Heart left ventricle (tissue), 13 donors: ENCODE measurements at regions not wholly inside any gene's neighbourhood (a gene's known extent, or its start where the extent isn't known, plus 50 kb on each side); places are given as distances from the start of the nearest gene placed in this dataset.

Source experiments
- CTCF ChIP-seq, 12 donors: fragments of 200-600 bp; sonication (generic) in 4 of 12; IDR thresholded peaks; one replicate each; pipeline versions ENCODE4 v1.5.0 to v1.8.0; 2018 to 2022; ENCODE audit warnings: antibody characterized with exemption in 12 of 12, mild to moderate bottlenecking in 5 of 12
- POLR2A ChIP-seq, 2 donors: fragments of 450-650 bp; IDR thresholded peaks; one replicate each; pipeline ENCODE4 v1.6.1; 2017; ENCODE audit warnings: antibody characterized with exemption in 2 of 2, mild to moderate bottlenecking in 2 of 2, moderate library complexity in 2 of 2
- donor health status: ischemic (EF 13 %, LVEDD 7.1; RV severe dilation, severe dysfunction).
- donor health status: DM: no; HTN: yes; CAD: no.
- donor health status: DM: no; HTN: no; CAD: no.
- donor health status: ischemic (EF 25% LVEDD 6.9; RV normal size, moderate dysfunction).
- donor health status: ischemic (EF 25% LVEDD 5.7; RV mildly dilated, moderate dysfunction).
- donor health status: ischemic (EF 35%, LVEDD 5.7; RV mildly dilated, moderate dysfunction).
- donor health status: nonischemic (EF 11% LVEDD 7.7; RV severe dilation, severe dysfunction).
- donor health status: DM: yes; HTN: yes; CAD: no.
- donor health status: PGD.
- donor health status: ischemic (EF 29% LVEDD 5.4; RV normal size, mild dysfunction).
- donor health status: nonischemic (EF 23%, LVEDD 6.1; RV moderate dilation, normal function).

GRCh38 chr10:45560262-45560661 is 112.3 kb downstream of the ZFAND4 start:
- TF ChIP-seq CTCF (IDR thresholded peaks at IDR 0.05) (no peak), POLR2A (IDR thresholded peaks at IDR 0.05) (no peak)
